ENCODE measurements at regions not wholly inside any gene's neighbourhood (a gene's known extent, or its start where the extent isn't known, plus 50 kb on each side); places are given as distances from the start of the nearest gene placed in this dataset.
A peak's percentile ranks its signal among the peaks of the same experiment; 100 is the strongest.

GRCh38 chr5:90022711-90023053 is 386.9 kb downstream of the CETN3 start:
- DNase-seq (ENCODE audit: insufficient read length, low spot score) (no peak), FAIRE-seq (peak; percentile 93)
- no peak for TF ChIP-seq POLR2AphosphoS5 (IDR thresholded peaks at IDR 0.05; ENCODE audit: low read depth, low read length)
- no peak for TF ChIP-seq SPI1 (IDR thresholded peaks at IDR 0.05; ENCODE audit: low read depth, low read length)
- no peak for TF ChIP-seq PAX5 (IDR thresholded peaks at IDR 0.05; ENCODE audit: insufficient read depth, low read length, severe bottlenecking)
- no peak for TF ChIP-seq POLR2A (IDR thresholded peaks at IDR 0.05; ENCODE audit: low read depth, low read length)
- TF ChIP-seq POU2F2 (IDR thresholded peaks at IDR 0.05; ENCODE audit: low read depth, low read length), result no peak
- no peak for TF ChIP-seq TAF1 (IDR thresholded peaks at IDR 0.05; ENCODE audit: low read depth, low read length)

- no peak for FAIRE-seq
- TF ChIP-seq POLR2A (IDR thresholded peaks at IDR 0.05; ENCODE audit: low read depth, low read length), result no peak
- TF ChIP-seq PAX5 (IDR thresholded peaks at IDR 0.05; ENCODE audit: insufficient read depth, low read length, severe bottlenecking), result no peak
- TF ChIP-seq POLR2AphosphoS5 (IDR thresholded peaks at IDR 0.05; ENCODE audit: low read depth, low read length), result no peak
- no peak for TF ChIP-seq SPI1 (IDR thresholded peaks at IDR 0.05; ENCODE audit: low read depth, low read length)
- no peak for TF ChIP-seq TAF1 (IDR thresholded peaks at IDR 0.05; ENCODE audit: low read depth, low read length)
- no peak for TF ChIP-seq POU2F2 (IDR thresholded peaks at IDR 0.05; ENCODE audit: low read depth, low read length)
These were observed 387.4 kb downstream of the CETN3 start for GRCh38 chr5:90022002-90022710.

GRCh38 chr5:90020575-90021538 is 388.7 kb downstream of the CETN3 start:
- FAIRE-seq (peak; percentile 60), DNase-seq (ENCODE audit: insufficient read length, low spot score) (no peak)
- TF ChIP-seq POU2F2 (IDR thresholded peaks at IDR 0.05; ENCODE audit: low read depth, low read length) (no peak), SPI1 (IDR thresholded peaks at IDR 0.05; ENCODE audit: low read depth, low read length) (peak; percentile 87)

More at GRCh38 chr5:90022002-90022710, 387.4 kb downstream of the CETN3 start:
- DNase-seq (ENCODE audit: insufficient read length, low spot score), result no peak

- TF ChIP-seq POLR2A (IDR thresholded peaks at IDR 0.05; ENCODE audit: low read depth, low read length) (no peak), PAX5 (IDR thresholded peaks at IDR 0.05; ENCODE audit: insufficient read depth, low read length, severe bottlenecking) (no peak), TAF1 (IDR thresholded peaks at IDR 0.05; ENCODE audit: low read depth, low read length) (no peak), POLR2AphosphoS5 (IDR thresholded peaks at IDR 0.05; ENCODE audit: low read depth, low read length) (no peak)
- DNase-seq (ENCODE audit: insufficient read length, low spot score), result no peak
- no peak for FAIRE-seq
These were observed 392.3 kb downstream of the CETN3 start for GRCh38 chr5:90017239-90017638.

- no peak for DNase-seq (ENCODE audit: insufficient read length, low spot score)
- TF ChIP-seq PAX5 (IDR thresholded peaks at IDR 0.05; ENCODE audit: insufficient read depth, low read length, severe bottlenecking) (no peak), SPI1 (IDR thresholded peaks at IDR 0.05; ENCODE audit: low read depth, low read length) (peak; percentile 94)
- FAIRE-seq, result peak; percentile 91
These were observed 394.0 kb downstream of the CETN3 start for GRCh38 chr5:90015584-90016018.

DNA sequence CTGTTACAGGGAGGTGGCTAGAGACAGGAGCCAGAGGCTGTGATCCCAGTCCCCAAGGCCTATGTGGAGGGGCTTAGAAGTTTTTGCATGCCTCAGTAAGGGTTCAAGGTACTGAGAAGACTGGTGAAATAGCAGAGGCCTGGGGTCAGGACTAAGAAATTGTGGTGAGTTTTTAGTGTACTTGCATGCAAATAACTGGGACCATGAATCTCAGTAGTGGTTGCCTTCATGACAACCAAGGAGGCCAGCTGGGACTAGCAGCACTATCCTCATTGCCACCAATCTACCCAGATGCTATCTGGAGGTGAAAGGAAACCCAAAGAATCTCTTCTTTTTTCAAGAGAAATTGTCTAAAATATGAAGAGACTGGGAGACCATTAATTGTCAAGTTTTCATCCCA is 395.1 kb downstream of the CETN3 start:
- TF ChIP-seq POLR2A (IDR thresholded peaks at IDR 0.05; ENCODE audit: low read depth, low read length) (no peak), SPI1 (IDR thresholded peaks at IDR 0.05; ENCODE audit: low read depth, low read length) (no peak), POU2F2 (IDR thresholded peaks at IDR 0.05; ENCODE audit: low read depth, low read length) (peak; percentile 94; the same call in 1 of the 2 replicates)
- peak; percentile 88 for FAIRE-seq
- no peak for DNase-seq (ENCODE audit: insufficient read length, low spot score)

GRCh38 chr5:90000351-90000750 is 409.2 kb downstream of the CETN3 start:
- no peak for DNase-seq (ENCODE audit: insufficient read length, low spot score)
- FAIRE-seq, result peak; percentile 55

DNA sequence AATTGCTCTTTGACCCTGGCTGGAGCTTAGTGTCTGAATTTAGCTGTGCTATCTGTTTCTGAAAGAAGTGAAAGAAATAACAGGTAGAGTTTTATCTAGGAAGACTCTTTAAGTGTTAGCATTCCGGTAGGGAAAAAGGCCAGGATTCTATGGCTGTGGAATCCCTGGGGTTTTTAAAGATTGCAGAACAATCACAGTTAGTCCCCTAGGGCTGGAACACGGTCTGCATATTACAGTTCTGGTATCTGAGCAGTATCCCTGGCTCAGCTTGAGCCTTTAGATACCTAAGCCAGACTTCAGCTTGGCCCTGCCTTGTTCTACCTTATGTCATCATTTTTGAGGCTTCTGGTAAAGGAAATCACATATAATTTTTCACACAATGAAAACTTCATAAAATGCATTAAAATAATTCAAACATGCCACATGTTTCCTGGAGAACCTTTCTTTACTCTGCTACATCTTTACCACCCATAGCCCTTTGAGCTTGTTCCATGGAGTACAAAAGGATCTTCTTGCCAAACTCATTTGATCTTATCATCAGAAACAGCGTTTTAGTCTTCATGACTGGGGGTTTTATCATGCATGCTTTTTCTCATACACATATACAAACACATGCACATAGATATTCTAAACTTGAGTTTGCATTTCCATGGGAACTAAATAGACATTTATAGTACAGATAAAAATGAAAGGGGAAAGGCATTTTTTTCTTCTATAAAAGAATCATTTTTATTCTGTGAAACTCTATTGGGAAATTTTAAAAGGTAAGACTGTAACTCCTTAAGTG is 410.8 kb downstream of the CETN3 start:
- TF ChIP-seq POLR2AphosphoS5 (IDR thresholded peaks at IDR 0.05; ENCODE audit: low read depth, low read length) (no peak), POU2F2 (IDR thresholded peaks at IDR 0.05; ENCODE audit: low read depth, low read length) (no peak), SPI1 (IDR thresholded peaks at IDR 0.05; ENCODE audit: low read depth, low read length) (no peak), PAX5 (IDR thresholded peaks at IDR 0.05; ENCODE audit: insufficient read depth, low read length, severe bottlenecking) (no peak), TAF1 (IDR thresholded peaks at IDR 0.05; ENCODE audit: low read depth, low read length) (no peak), POLR2A (IDR thresholded peaks at IDR 0.05; ENCODE audit: low read depth, low read length) (no peak)
- no peak for DNase-seq (ENCODE audit: insufficient read length, low spot score)
- FAIRE-seq, result peak; percentile 35

More at GRCh38 chr5:90000351-90000750, 409.2 kb downstream of the CETN3 start:
- no peak for TF ChIP-seq POLR2AphosphoS5 (IDR thresholded peaks at IDR 0.05; ENCODE audit: low read depth, low read length)
- no peak for TF ChIP-seq PAX5 (IDR thresholded peaks at IDR 0.05; ENCODE audit: insufficient read depth, low read length, severe bottlenecking)
- TF ChIP-seq SPI1 (IDR thresholded peaks at IDR 0.05; ENCODE audit: low read depth, low read length), result no peak
- TF ChIP-seq POLR2A (IDR thresholded peaks at IDR 0.05; ENCODE audit: low read depth, low read length), result no peak
- TF ChIP-seq TAF1 (IDR thresholded peaks at IDR 0.05; ENCODE audit: low read depth, low read length), result no peak
- TF ChIP-seq POU2F2 (IDR thresholded peaks at IDR 0.05; ENCODE audit: low read depth, low read length), result no peak

GRCh38 chr5:89996890-89997289 is 412.7 kb downstream of the CETN3 start:
- DNase-seq (ENCODE audit: insufficient read length, low spot score) (no peak), FAIRE-seq (peak; percentile 50)
- TF ChIP-seq TAF1 (IDR thresholded peaks at IDR 0.05; ENCODE audit: low read depth, low read length) (no peak), SPI1 (IDR thresholded peaks at IDR 0.05; ENCODE audit: low read depth, low read length) (0 out of 2 replicates have a peak, but pooled peaks have one; percentile 42)
